SK-N-MC (cell line): ENCODE measurements at regions not wholly inside any gene's neighbourhood (a gene's known extent, or its start where the extent isn't known, plus 50 kb on each side); places are given as distances from the start of the nearest gene placed in this dataset.

ENCODE experiments used
- EZH2 ChIP-seq: fragments of 200-600 bp; sonication (generic); IDR thresholded peaks from one replicate; pipeline ENCODE4 v1.6.1; 2017; ENCODE audit warnings: antibody characterized with exemption
- POLR2AphosphoS5 ChIP-seq: IDR thresholded peaks from 2 replicates; pipeline ENCODE4 v1.6.1; 2012; ENCODE audit warnings: mild to moderate bottlenecking, low read depth, low read length, borderline replicate concordance

DNA sequence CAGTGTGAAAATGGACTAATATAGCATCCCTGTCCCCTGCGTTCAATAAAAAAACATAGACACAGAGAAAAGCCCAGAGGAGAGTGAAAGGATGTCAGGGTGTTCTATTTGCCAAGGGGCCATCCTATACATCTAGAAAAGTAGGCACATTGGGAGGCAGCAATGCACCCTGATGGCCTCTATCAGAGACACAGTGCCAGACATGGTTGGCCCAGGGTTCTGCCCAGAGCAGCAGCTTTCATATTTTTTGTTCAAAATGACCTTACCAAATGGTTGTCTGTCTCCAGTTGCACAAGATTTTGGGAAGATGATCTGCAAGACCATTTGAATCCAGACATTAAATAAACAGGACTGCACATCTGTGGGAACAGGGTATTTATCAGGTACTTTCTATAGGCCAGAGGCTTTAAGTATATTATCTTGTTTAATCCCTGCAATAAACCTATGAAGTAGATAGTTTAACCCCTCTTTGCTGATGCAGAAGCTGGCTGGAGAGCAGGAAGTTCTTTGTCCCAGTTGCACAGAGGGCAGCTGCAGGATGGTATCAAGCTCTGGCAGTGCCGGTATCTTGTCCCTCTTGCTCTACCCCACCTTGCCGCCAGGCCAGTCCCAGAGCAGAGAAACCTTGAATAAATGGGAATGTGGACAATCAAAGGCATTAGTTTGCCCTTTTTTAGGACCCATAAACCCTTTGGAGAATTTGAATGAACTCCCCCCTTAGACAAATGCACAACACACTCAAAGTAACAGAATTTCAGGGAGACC, 171.8 kb upstream of the PWP1 start:
- TF ChIP-seq EZH2 (no peak), POLR2AphosphoS5 (no peak)
